Esophagus squamous epithelium (tissue), 4 donors: ENCODE measurements at regions not wholly inside any gene's neighbourhood (a gene's known extent, or its start where the extent isn't known, plus 50 kb on each side); places are given as distances from the start of the nearest gene placed in this dataset.

Experiments used
- POLR2A ChIP-seq, 4 donors: fragments of 450-650 bp; IDR thresholded peaks; one replicate each; pipeline ENCODE4 v1.6.1; 2017; ENCODE audit warnings: antibody characterized with exemption in 4 of 4, mild to moderate bottlenecking in 4 of 4, moderate library complexity in 3 of 4
- TF ChIP-seq, protein P1 (sequence below), 6 experiments: fragments of 450-650 bp in 4 of 6; fragments of 200-600 bp in 2 of 6; sonication (generic) in 2 of 6; IDR thresholded peaks; one replicate each; pipeline ENCODE4 v1.5.1; 2016 to 2019; ENCODE audit warnings: antibody characterized with exemption in 6 of 6, mild to moderate bottlenecking in 4 of 6, moderate library complexity in 4 of 6

- TF ChIP-seq POLR2A (IDR thresholded peaks at IDR 0.05), result no peak
- TF ChIP-seq, protein P1, sequence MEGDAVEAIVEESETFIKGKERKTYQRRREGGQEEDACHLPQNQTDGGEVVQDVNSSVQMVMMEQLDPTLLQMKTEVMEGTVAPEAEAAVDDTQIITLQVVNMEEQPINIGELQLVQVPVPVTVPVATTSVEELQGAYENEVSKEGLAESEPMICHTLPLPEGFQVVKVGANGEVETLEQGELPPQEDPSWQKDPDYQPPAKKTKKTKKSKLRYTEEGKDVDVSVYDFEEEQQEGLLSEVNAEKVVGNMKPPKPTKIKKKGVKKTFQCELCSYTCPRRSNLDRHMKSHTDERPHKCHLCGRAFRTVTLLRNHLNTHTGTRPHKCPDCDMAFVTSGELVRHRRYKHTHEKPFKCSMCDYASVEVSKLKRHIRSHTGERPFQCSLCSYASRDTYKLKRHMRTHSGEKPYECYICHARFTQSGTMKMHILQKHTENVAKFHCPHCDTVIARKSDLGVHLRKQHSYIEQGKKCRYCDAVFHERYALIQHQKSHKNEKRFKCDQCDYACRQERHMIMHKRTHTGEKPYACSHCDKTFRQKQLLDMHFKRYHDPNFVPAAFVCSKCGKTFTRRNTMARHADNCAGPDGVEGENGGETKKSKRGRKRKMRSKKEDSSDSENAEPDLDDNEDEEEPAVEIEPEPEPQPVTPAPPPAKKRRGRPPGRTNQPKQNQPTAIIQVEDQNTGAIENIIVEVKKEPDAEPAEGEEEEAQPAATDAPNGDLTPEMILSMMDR (IDR thresholded peaks at IDR 0.05), result no peak
These were observed 170.5 kb downstream of the PYDC2 start for GRCh38 chr3:191631496-191631895.
